HEK293T (cell line): ENCODE measurements at regions not wholly inside any gene's neighbourhood (a gene's known extent, or its start where the extent isn't known, plus 50 kb on each side); places are given as distances from the start of the nearest gene placed in this dataset.

Source experiments
- CTCF ChIA-PET: fragments of 350-600 bp; formaldehyde crosslinking; extraction: SDS; loops from one replicate; lab custom pipeline; 2021; ENCODE audit warnings: antibody characterized with exemption, inconsistent platforms; lab: Yijun Ruan, JAX
- POLR2A ChIA-PET: fragments of 350-600 bp; formaldehyde crosslinking; extraction: SDS; loops from one replicate; lab custom pipeline; 2020; ENCODE audit warnings: antibody characterized with exemption, inconsistent platforms; lab: Yijun Ruan, JAX
- DNase-seq: peaks from one replicate; pipeline ENCODE4 v3.0.0; 2012; ENCODE audit warnings: mixed read lengths; ENCODE audit errors: extremely low spot score
- ARNT ChIP-seq: fragments of 450-650 bp; IDR thresholded peaks from 2 replicates; pipeline ENCODE4 v1.6.1; 2017; ENCODE audit warnings: mild to moderate bottlenecking
- BHLHE40 ChIP-seq: fragments of 450-650 bp; IDR thresholded peaks from 2 replicates; pipeline ENCODE4 v1.6.1; 2016; ENCODE audit warnings: mild to moderate bottlenecking, moderate library complexity, borderline replicate concordance
- CTBP1 ChIP-seq: fragments of 450-650 bp; IDR thresholded peaks from 2 replicates; pipeline ENCODE4 v1.6.1; 2016; ENCODE audit warnings: borderline replicate concordance
- ELF4 ChIP-seq: fragments of 450-650 bp; IDR thresholded peaks from 2 replicates; pipeline ENCODE4 v1.6.1; 2017; ENCODE audit warnings: antibody characterized with exemption
- FOXA1 ChIP-seq: fragments of 450-650 bp; IDR thresholded peaks from 2 replicates; pipeline ENCODE4 v1.6.1; 2016; ENCODE audit warnings: mild to moderate bottlenecking
- FOXK2 ChIP-seq: fragments of 450-650 bp; IDR thresholded peaks from 2 replicates; pipeline ENCODE4 v1.6.1; 2016; ENCODE audit warnings: mild to moderate bottlenecking
- FOXM1 ChIP-seq: fragments of 450-650 bp; IDR thresholded peaks from 2 replicates; pipeline ENCODE4 v1.6.1; 2017; ENCODE audit warnings: mild to moderate bottlenecking, borderline replicate concordance
- HDGF ChIP-seq: fragments of 450-650 bp; IDR thresholded peaks from 2 replicates; pipeline ENCODE4 v1.6.1; 2017; ENCODE audit warnings: antibody characterized with exemption, borderline replicate concordance
- L3MBTL2 ChIP-seq: fragments of 450-650 bp; conservative IDR thresholded peaks from 2 replicates; pipeline ENCODE4 v1.6.1; 2016; ENCODE audit warnings: mild to moderate bottlenecking
- LEF1 ChIP-seq: fragments of 450-650 bp; IDR thresholded peaks from 2 replicates; pipeline ENCODE4 v1.6.1; 2017; ENCODE audit warnings: mild to moderate bottlenecking, borderline replicate concordance
- NFRKB ChIP-seq: fragments of 450-650 bp; IDR thresholded peaks from 2 replicates; pipeline ENCODE4 v1.6.1; 2016; ENCODE audit warnings: mild to moderate bottlenecking, moderate library complexity
- PKNOX1 ChIP-seq: fragments of 450-650 bp; IDR thresholded peaks from 2 replicates; pipeline ENCODE4 v1.6.1; 2016
- SP1 ChIP-seq: fragments of 450-650 bp; IDR thresholded peaks from 2 replicates; pipeline ENCODE4 v1.6.1; 2017
- SUZ12 ChIP-seq: fragments of 450-650 bp; IDR thresholded peaks from 2 replicates; pipeline ENCODE4 v1.6.1; 2016; ENCODE audit warnings: mild to moderate bottlenecking
- TARDBP ChIP-seq: fragments of 450-650 bp; IDR thresholded peaks from 2 replicates; pipeline ENCODE4 v1.6.1; 2016
- ZNF384 ChIP-seq: fragments of 450-650 bp; IDR thresholded peaks from 2 replicates; pipeline ENCODE4 v1.6.1; 2016

GRCh38 chr10:44326474-44327030 lies 58.3 kb downstream of the CXCL12 start:
- no peak for DNase-seq
- TF ChIP-seq FOXM1 (no peak), FOXA1 (no peak), SUZ12 (no peak), ZNF384 (no peak), TARDBP (no peak), CTBP1 (no peak), SP1 (no peak), NFRKB (no peak), FOXK2 (no peak), LEF1 (no peak)
- POLR2A ChIA-PET = interaction anchor here (1.1 kb wide), 1 partner anchor 9 kb away, joined by 3 read pairs; no protein-coding TSS in a partner anchor
- CTCF ChIA-PET = interaction anchor here (0.6 kb wide), 1 partner anchor 24 kb away, joined by 3 read pairs; no protein-coding TSS in a partner anchor

- no peak for DNase-seq
- TF ChIP-seq FOXA1 (no peak), PKNOX1 (no peak), LEF1 (no peak), CTBP1 (no peak), ELF4 (no peak), TARDBP (no peak), L3MBTL2 (no peak), HDGF (no peak), FOXM1 (no peak)
- ChIA-PET POLR2A (interaction anchor here (1.1 kb wide), 1 partner anchor 8 kb away, joined by 3 read pairs; no protein-coding TSS in a partner anchor), CTCF (no interaction called here)
Observed at GRCh38 chr10:44325596-44326307, 59.1 kb downstream of the CXCL12 start.

GRCh38 chr10:44325157-44325556 lies 59.7 kb downstream of the CXCL12 start:
- TF ChIP-seq HDGF (no peak), BHLHE40 (no peak), ARNT (no peak), ZNF384 (no peak)
- POLR2A ChIA-PET = interaction anchor here (1.2 kb wide), 1 partner anchor 10 kb away, joined by 3 read pairs; no protein-coding TSS in a partner anchor
- CTCF ChIA-PET = no interaction called here
- DNase-seq = no peak

GRCh38 chr10:44323838-44324237 lies 61.1 kb downstream of the CXCL12 start:
- TF ChIP-seq ELF4 = no peak
- no peak for TF ChIP-seq HDGF
- no peak for TF ChIP-seq LEF1
- TF ChIP-seq BHLHE40 = no peak
- TF ChIP-seq CTBP1 = no peak
- TF ChIP-seq FOXA1 = no peak
- TF ChIP-seq NFRKB = no peak
- no peak for TF ChIP-seq FOXM1
- no peak for TF ChIP-seq SP1
- no peak for TF ChIP-seq ZNF384
- TF ChIP-seq ARNT = no peak
- no peak for TF ChIP-seq L3MBTL2
- TF ChIP-seq FOXK2 = no peak
- no peak for TF ChIP-seq PKNOX1
- no peak for TF ChIP-seq TARDBP
- TF ChIP-seq SUZ12 = no peak
- DNase-seq = no peak
- CTCF ChIA-PET = no interaction called here
- POLR2A ChIA-PET = no interaction called here

- CTCF ChIA-PET = no interaction called here
- no peak for DNase-seq
- no peak for TF ChIP-seq ELF4
- no peak for TF ChIP-seq PKNOX1
- no peak for TF ChIP-seq TARDBP
- no peak for TF ChIP-seq ZNF384
- no peak for TF ChIP-seq L3MBTL2
- no peak for TF ChIP-seq SUZ12
- no peak for TF ChIP-seq ARNT
- TF ChIP-seq FOXK2 = no peak
- TF ChIP-seq HDGF = no peak
- no peak for TF ChIP-seq CTBP1
- no peak for TF ChIP-seq BHLHE40
- no peak for TF ChIP-seq SP1
- POLR2A ChIA-PET = no interaction called here
Observed at GRCh38 chr10:44322137-44322536, 62.8 kb downstream of the CXCL12 start.

- ChIA-PET POLR2A (no interaction called here), CTCF (no interaction called here)
- TF ChIP-seq TARDBP = no peak
- no peak for TF ChIP-seq L3MBTL2
- no peak for TF ChIP-seq SUZ12
- no peak for TF ChIP-seq ARNT
- no peak for TF ChIP-seq ZNF384
- no peak for TF ChIP-seq NFRKB
- no peak for TF ChIP-seq FOXK2
- TF ChIP-seq ELF4 = no peak
- TF ChIP-seq HDGF = no peak
- DNase-seq = no peak
Observed at GRCh38 chr10:44320756-44321155, 64.1 kb downstream of the CXCL12 start.
